Activated CD8-positive, alpha-beta memory T cell treated with anti-CD3 and anti-CD28 coated beads, Interleukin-2, amount 10 ng/mL, durations not matched to agents 7 days and 5 days (primary cell): ENCODE measurements at regions not wholly inside any gene's neighbourhood (a gene's known extent, or its start where the extent isn't known, plus 50 kb on each side); places are given as distances from the start of the nearest gene placed in this dataset.

Experiments
- ATAC-seq: fragments of 150-1000 bp; cut with Tn5 transposase; one replicate; pipeline ENCODE4 v1.10.0; 2021; ENCODE audit warnings: moderate library complexity
- CTCF ChIA-PET: fragments of 350-600 bp; sonication (Branson Sonifier 250); formaldehyde crosslinking; loops from one replicate; lab custom pipeline; 2021; ENCODE audit warnings: antibody characterized with exemption; lab: Charles Lee
- DNase-seq: peaks from one replicate; pipeline ENCODE4 v3.0.0-alpha.2; 2020
- H3K27ac Mint-ChIP-seq: one replicate; pipeline ENCODE4 v1.8.0; 2021; ENCODE audit warnings: mild to moderate bottlenecking, mixed read lengths
- H3K27me3 Mint-ChIP-seq: one replicate; pipeline ENCODE4 v1.8.0; 2021; ENCODE audit warnings: mixed read lengths
- H3K36me3 Mint-ChIP-seq: one replicate; pipeline ENCODE4 v1.8.0; 2021; ENCODE audit warnings: mild to moderate bottlenecking, mixed read lengths
- H3K4me1 Mint-ChIP-seq: one replicate; pipeline ENCODE4 v1.8.0; 2021; ENCODE audit warnings: mixed read lengths
- H3K4me3 Mint-ChIP-seq: one replicate; pipeline ENCODE4 v1.8.0; 2021; ENCODE audit warnings: mild to moderate bottlenecking, moderate library complexity, mixed read lengths
- H3K9me3 Mint-ChIP-seq: one replicate; pipeline ENCODE4 v1.8.0; 2022; ENCODE audit warnings: low read depth, mixed read lengths

GRCh38 chr2:238652053-238652770 is 195.7 kb upstream of the TWIST2 start:
- no peaks in the 10 kb centered on the region for H3K4me1 Mint-ChIP-seq
- no peaks in the 10 kb centered on the region for H3K9me3 Mint-ChIP-seq
- peaks cover 3% of the 10 kb centered on the region for H3K27me3 Mint-ChIP-seq
- ATAC-seq (no peak), DNase-seq (peak; percentile 15)
- no peaks in the 10 kb centered on the region for H3K36me3 Mint-ChIP-seq
- H3K27ac Mint-ChIP-seq, result no peak overlapping the region
- no peak overlapping the region for H3K4me3 Mint-ChIP-seq
- CTCF ChIA-PET, result no interaction called here

DNA sequence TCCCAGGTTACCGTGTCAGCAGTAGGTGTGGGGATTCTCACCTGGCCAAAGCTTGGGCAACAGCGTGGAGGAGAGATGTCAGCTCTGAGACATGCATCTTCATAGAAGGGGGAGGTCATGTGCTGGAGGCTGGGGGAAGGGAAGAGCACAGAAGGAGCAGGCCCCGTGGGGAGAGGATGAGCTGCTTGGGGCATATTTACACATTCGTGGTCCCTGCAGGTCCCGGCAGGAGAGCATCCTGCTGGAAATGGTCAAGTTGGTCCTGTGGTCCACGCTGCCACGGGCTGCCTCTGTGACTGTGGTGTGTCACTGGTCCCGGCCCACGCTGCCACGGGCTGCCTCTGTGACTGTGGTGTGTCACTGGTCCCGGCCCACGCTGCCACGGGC is 195.1 kb upstream of the TWIST2 start:
- peaks cover 3% of the 10 kb centered on the region for H3K27me3 Mint-ChIP-seq
- no peak for ATAC-seq
- H3K4me1 Mint-ChIP-seq, result no peaks in the 10 kb centered on the region
- no peaks in the 10 kb centered on the region for H3K36me3 Mint-ChIP-seq
- no peak overlapping the region for H3K27ac Mint-ChIP-seq
- no peak overlapping the region for H3K4me3 Mint-ChIP-seq
- DNase-seq, result peak; percentile 18
- H3K9me3 Mint-ChIP-seq, result no peaks in the 10 kb centered on the region
- CTCF ChIA-PET, result no interaction called here

DNA sequence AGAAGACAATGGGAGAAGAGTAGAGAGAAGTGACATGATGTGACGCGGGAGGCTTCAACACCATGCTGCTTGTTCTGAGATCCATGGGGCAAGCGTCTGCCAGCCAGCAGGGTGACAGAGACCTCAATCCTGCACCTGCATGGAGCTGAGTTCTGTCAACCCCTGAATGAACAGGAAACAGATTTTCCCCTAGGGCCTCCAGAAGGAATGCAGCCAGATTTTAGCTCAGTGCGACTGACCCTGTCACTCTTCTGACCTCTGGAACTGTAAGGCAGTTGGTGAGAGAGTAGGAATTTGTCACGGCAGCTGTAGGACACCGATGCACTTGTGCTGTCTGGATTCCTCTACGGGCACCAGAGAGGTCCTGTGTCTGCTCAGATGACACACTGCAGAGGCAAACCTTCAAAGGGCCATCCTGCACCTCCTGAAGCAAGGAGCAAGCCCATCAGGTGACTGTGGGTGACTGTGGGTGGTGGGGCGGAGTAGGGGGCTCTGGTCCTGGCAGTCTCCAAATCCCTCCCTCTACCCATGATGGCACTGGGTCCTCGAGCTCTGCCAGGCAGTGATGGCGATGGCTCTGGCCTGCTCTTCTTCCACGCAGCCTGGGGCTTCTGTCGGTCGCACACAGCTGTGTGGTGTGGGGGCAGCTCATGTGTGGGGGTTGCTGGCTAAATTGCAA is 194.3 kb upstream of the TWIST2 start:
- no peaks in the 10 kb centered on the region for H3K9me3 Mint-ChIP-seq
- CTCF ChIA-PET, result no interaction called here
- H3K36me3 Mint-ChIP-seq, result no peaks in the 10 kb centered on the region
- ATAC-seq, result no peak
- no peaks in the 10 kb centered on the region for H3K4me1 Mint-ChIP-seq
- H3K27me3 Mint-ChIP-seq, result peaks cover 3% of the 10 kb centered on the region
- DNase-seq, result peak; percentile 18
- no peak overlapping the region for H3K4me3 Mint-ChIP-seq
- H3K27ac Mint-ChIP-seq, result no peak overlapping the region

DNA sequence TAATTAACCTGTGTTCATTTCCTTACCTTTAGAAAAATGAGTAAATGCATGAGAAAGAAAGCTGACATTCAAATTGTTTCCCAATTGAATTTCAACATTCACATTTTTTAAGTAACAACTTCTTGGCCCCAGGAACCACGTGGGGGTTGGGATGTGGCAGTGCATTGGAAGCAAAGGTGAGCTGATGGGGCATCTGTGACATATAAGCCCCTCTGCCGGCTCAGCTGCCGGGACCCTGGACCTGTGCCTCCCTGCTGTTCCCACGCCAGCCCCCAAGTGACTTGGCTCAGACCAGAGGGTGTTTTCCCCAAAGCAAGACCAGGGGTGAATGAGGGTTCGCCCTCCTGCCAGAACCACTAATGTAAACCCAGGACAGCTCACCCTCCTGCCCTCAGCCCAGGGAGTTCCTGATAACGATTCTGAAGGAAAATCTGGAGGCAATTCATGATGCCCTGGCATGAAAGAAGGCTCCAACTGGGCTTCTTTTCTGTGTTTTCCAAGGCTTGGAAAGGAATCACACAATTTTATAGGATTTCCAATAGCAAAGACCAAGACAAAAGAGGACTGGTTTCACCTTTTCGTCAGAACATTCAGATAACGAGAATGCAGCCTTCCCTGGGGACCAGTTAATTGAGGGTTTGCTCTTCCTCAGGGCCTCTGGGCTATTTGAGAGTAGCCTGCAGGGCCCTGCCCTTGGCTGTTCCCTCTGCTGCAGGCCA is 193.2 kb upstream of the TWIST2 start:
- H3K4me1 Mint-ChIP-seq, result no peaks in the 10 kb centered on the region
- peaks cover 3% of the 10 kb centered on the region for H3K27me3 Mint-ChIP-seq
- H3K9me3 Mint-ChIP-seq, result no peaks in the 10 kb centered on the region

GRCh38 chr2:238655198-238655860 is 192.6 kb upstream of the TWIST2 start:
- Mint-ChIP-seq H3K36me3 (no peaks in the 10 kb centered on the region), H3K27ac (no peak overlapping the region), H3K4me3 (no peak overlapping the region), H3K9me3 (no peaks in the 10 kb centered on the region), H3K27me3 (peaks cover 3% of the 10 kb centered on the region), H3K4me1 (no peaks in the 10 kb centered on the region)
- DNase-seq, result peak; percentile 19
- ATAC-seq, result no peak
- CTCF ChIA-PET, result no interaction called here

More for the DNA sequence above, 193.2 kb upstream of the TWIST2 start:
- no peak overlapping the region for H3K27ac Mint-ChIP-seq
- CTCF ChIA-PET, result no interaction called here
- no peak for ATAC-seq
- no peak overlapping the region for H3K4me3 Mint-ChIP-seq
- DNase-seq, result no peak
- no peaks in the 10 kb centered on the region for H3K36me3 Mint-ChIP-seq

- DNase-seq (peak; percentile 16), ATAC-seq (no peak)
- Mint-ChIP-seq H3K4me1 (no peaks in the 10 kb centered on the region), H3K4me3 (no peak overlapping the region), H3K9me3 (no peaks in the 10 kb centered on the region), H3K36me3 (no peaks in the 10 kb centered on the region), H3K27ac (no peak overlapping the region), H3K27me3 (peaks cover 3% of the 10 kb centered on the region)
- CTCF ChIA-PET, result no interaction called here
Measured at GRCh38 chr2:238655974-238656722, 191.7 kb upstream of the TWIST2 start.

DNA sequence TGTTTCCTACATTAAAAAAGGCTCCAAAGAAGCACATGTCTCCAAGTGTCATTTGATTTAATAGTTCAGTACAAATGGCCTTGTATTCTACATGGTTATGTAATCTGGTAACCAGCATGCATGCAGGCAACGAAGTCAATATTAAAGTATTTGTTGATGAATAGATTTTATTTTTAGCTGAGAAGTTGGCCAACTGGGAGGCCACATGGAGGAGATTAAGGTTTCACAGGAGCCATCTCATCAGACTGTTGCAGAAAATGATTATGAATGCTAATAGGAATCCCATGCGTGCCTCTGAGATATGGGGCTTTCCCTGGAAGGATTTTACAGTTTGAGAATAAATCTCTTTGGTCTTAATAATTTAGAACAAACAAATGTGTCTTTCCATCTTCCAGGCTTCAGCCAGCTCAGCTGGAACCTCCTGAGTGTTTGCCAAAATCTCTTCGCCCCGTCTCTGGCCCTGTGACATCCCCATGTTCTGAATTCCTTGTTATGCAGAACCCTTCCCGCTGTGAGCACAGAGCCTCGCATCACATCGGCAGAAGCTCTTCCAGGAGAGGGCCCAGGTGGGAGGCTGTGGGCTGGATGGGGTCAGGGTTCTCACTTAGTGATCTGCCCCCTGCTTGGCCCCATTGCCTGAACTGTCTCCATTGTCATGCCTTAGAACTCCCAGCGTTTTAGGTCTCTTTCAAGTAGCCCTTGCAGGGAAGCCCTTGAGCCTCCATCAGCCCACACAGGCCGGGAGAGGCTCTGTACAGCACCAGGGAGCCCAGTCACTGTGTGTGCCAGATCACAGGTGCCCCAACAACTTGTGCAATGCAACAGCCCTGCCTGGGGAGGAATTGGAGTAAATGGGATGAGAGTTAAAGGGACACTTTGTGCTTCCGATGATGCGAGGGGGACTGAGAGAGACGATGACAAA is 190.5 kb upstream of the TWIST2 start:
- no peaks in the 10 kb centered on the region for H3K9me3 Mint-ChIP-seq
- peaks cover 3% of the 10 kb centered on the region for H3K27me3 Mint-ChIP-seq
- no peak overlapping the region for H3K4me3 Mint-ChIP-seq
- no peaks in the 10 kb centered on the region for H3K4me1 Mint-ChIP-seq
- ATAC-seq (no peak), DNase-seq (peak; percentile 35)
- H3K36me3 Mint-ChIP-seq, result no peaks in the 10 kb centered on the region
- CTCF ChIA-PET, result no interaction called here
- no peak overlapping the region for H3K27ac Mint-ChIP-seq

- DNase-seq (no peak), ATAC-seq (no peak)
- Mint-ChIP-seq H3K9me3 (no peaks in the 10 kb centered on the region), H3K27ac (no peak overlapping the region), H3K36me3 (no peaks in the 10 kb centered on the region), H3K27me3 (peaks cover 7% of the 10 kb centered on the region), H3K4me1 (no peaks in the 10 kb centered on the region), H3K4me3 (no peak overlapping the region)
- CTCF ChIA-PET, result no interaction called here
Measured at GRCh38 chr2:238658054-238658407, 189.9 kb upstream of the TWIST2 start.

DNA sequence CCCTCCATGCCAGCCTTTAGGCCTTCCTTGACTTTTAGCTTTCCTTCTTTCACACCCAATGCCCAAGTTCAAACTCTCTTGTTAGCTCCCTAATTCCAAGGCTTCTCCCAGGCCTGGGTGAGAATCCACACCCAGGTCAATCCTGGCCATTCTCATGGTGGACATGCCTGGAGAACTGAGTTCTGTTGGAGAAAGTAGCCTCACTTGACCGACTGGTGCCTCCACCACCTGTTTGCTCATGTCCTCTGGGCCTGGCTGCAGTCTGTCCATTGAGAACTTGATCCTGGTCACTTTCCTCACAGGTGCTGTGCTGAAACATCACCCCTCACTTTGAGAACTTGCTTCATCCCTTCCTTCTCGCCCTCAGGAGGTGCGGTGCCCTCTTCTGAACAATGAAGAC is 189.1 kb upstream of the TWIST2 start:
- Mint-ChIP-seq H3K27ac (no peak overlapping the region), H3K9me3 (no peaks in the 10 kb centered on the region), H3K4me1 (no peaks in the 10 kb centered on the region), H3K36me3 (no peaks in the 10 kb centered on the region), H3K4me3 (no peak overlapping the region), H3K27me3 (peaks cover 9% of the 10 kb centered on the region)
- ATAC-seq (no peak), DNase-seq (no peak)
- CTCF ChIA-PET, result no interaction called here

GRCh38 chr2:238659231-238659630 is 188.7 kb upstream of the TWIST2 start:
- CTCF ChIA-PET, result no interaction called here
- no peaks in the 10 kb centered on the region for H3K36me3 Mint-ChIP-seq
- H3K27me3 Mint-ChIP-seq, result peaks cover 11% of the 10 kb centered on the region
- ATAC-seq (no peak), DNase-seq (no peak)
- H3K27ac Mint-ChIP-seq, result no peak overlapping the region
- no peaks in the 10 kb centered on the region for H3K4me1 Mint-ChIP-seq
- H3K4me3 Mint-ChIP-seq, result no peak overlapping the region
- no peaks in the 10 kb centered on the region for H3K9me3 Mint-ChIP-seq

GRCh38 chr2:238663586-238663985 is 184.3 kb upstream of the TWIST2 start:
- Mint-ChIP-seq H3K4me1 (no peaks in the 10 kb centered on the region), H3K27ac (no peak overlapping the region), H3K9me3 (no peaks in the 10 kb centered on the region), H3K36me3 (no peaks in the 10 kb centered on the region), H3K4me3 (no peak overlapping the region), H3K27me3 (peaks cover 17% of the 10 kb centered on the region)
- no peak for DNase-seq
- CTCF ChIA-PET, result no interaction called here
- ATAC-seq, result no peak

DNA sequence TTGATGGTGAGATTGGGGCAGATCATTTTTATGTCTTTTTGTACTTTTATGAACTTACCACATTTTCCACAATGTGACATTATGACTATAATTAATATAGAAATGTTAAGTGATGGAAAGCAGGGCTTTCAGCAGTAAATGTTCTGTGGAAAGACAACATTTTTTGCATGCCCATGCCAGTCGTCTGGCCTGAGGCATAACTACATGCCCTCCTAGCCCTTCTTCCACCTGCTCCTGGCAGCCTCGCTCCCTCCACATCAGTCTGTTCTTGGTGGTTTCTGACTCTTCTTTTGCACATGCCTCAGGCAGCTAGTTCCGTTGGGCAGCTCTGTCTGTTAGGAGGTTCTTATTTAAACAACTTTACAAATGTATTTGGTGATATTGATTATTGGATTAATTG is 182.0 kb upstream of the TWIST2 start:
- no peak for ATAC-seq
- CTCF ChIA-PET, result no interaction called here
- Mint-ChIP-seq H3K36me3 (no peaks in the 10 kb centered on the region), H3K27me3 (peaks cover 26% of the 10 kb centered on the region), H3K27ac (no peak overlapping the region), H3K4me1 (no peaks in the 10 kb centered on the region), H3K4me3 (no peak overlapping the region), H3K9me3 (no peaks in the 10 kb centered on the region)
- no peak for DNase-seq
